Neural progenitor cell (in vitro differentiated cells): ENCODE measurements at regions not wholly inside any gene's neighbourhood (a gene's known extent, or its start where the extent isn't known, plus 50 kb on each side); places are given as distances from the start of the nearest gene placed in this dataset.

Experiments
- DNase-seq: peaks from one replicate; pipeline ENCODE4 v3.0.0-alpha.2; 2016; ENCODE audit warnings: low spot score
- H2AFZ ChIP-seq: fragments of 200-600 bp; sonication (generic); replicated peaks from 2 replicates; pipeline ENCODE4 v1.6.1; 2016; ENCODE audit warnings: antibody characterized with exemption
- H3F3A ChIP-seq: fragments of 200-600 bp; sonication (generic); 2 replicates; pipeline ENCODE4 v1.6.1; 2016; ENCODE audit warnings: antibody characterized with exemption, low read depth
- H3K27ac ChIP-seq: fragments of 200-600 bp; sonication (generic); 2 replicates; pipeline ENCODE4 v1.5.1; 2016; ENCODE audit warnings: mild to moderate bottlenecking
- H3K27me3 ChIP-seq: fragments of 200-600 bp; sonication (generic); 2 replicates; pipeline ENCODE4 v1.6.1; 2016; ENCODE audit warnings: mild to moderate bottlenecking, moderate library complexity
- H3K36me3 ChIP-seq: fragments of 200-600 bp; sonication (generic); 2 replicates; pipeline ENCODE4 v1.5.1; 2016
- H3K4me1 ChIP-seq: fragments of 200-600 bp; sonication (generic); 2 replicates; pipeline ENCODE4 v1.6.1; 2016; ENCODE audit warnings: mixed run types
- H3K4me2 ChIP-seq: fragments of 200-600 bp; sonication (generic); 2 replicates; pipeline ENCODE4 v1.6.1; 2016
- H3K4me3 ChIP-seq: fragments of 200-600 bp; sonication (generic); 2 replicates; pipeline ENCODE4 v1.5.1; 2016
- H3K79me2 ChIP-seq: fragments of 200-600 bp; sonication (generic); 2 replicates; pipeline ENCODE4 v1.6.1; 2016; ENCODE audit warnings: low read depth
- H3K9ac ChIP-seq: fragments of 200-600 bp; sonication (generic); 2 replicates; pipeline ENCODE4 v1.6.1; 2016
- H3K9me3 ChIP-seq: fragments of 200-600 bp; sonication (generic); 2 replicates; pipeline ENCODE4 v1.5.1; 2016; ENCODE audit warnings: low read depth
- H4K20me1 ChIP-seq: fragments of 200-600 bp; sonication (generic); 2 replicates; pipeline ENCODE4 v1.6.1; 2016; ENCODE audit warnings: low read depth
- H3K27ac Mint-ChIP-seq: 3 replicates; pipeline ENCODE4 v1.8.0; 2021; ENCODE audit warnings: mixed read lengths
- H3K27me3 Mint-ChIP-seq: 2 replicates; pipeline ENCODE4 v1.8.0; 2022; ENCODE audit warnings: low read depth, mild to moderate bottlenecking, inconsistent platforms, moderate library complexity, mixed read lengths; ENCODE audit not compliant: insufficient read depth
- H3K36me3 Mint-ChIP-seq: 3 replicates; pipeline ENCODE4 v1.8.0; 2021; ENCODE audit warnings: mixed read lengths
- H3K4me1 Mint-ChIP-seq: 3 replicates; pipeline ENCODE4 v1.8.0; 2021; ENCODE audit warnings: mixed read lengths
- H3K4me3 Mint-ChIP-seq: 3 replicates; pipeline ENCODE4 v1.8.0; 2021; ENCODE audit warnings: mild to moderate bottlenecking, moderate library complexity, mixed read lengths
- H3K9me3 Mint-ChIP-seq: 3 replicates; pipeline ENCODE4 v1.8.0; 2020; ENCODE audit warnings: mixed read lengths
- CTCF ChIP-seq: fragments of 200-600 bp; sonication (generic); IDR thresholded peaks from 2 replicates; pipeline ENCODE4 v1.5.1; 2017; ENCODE audit warnings: antibody characterized with exemption, mild to moderate bottlenecking
- EZH2 ChIP-seq: fragments of 200-600 bp; sonication (generic); IDR thresholded peaks from 2 replicates; pipeline ENCODE4 v1.6.1; 2017; ENCODE audit warnings: antibody characterized with exemption, mild to moderate bottlenecking, moderate library complexity
- EZH2phosphoT487 ChIP-seq: fragments of 200-600 bp; sonication (generic); IDR thresholded peaks from 2 replicates; pipeline ENCODE4 v1.6.1; 2017; ENCODE audit warnings: antibody characterized with exemption

- Histone ChIP-seq H3K27ac (no peak overlapping the region), H2AFZ (no peak overlapping the region), H3K9me3 (no peaks in the 10 kb centered on the region), H3K4me1 (no peaks in the 10 kb centered on the region), H3K36me3 (no peaks in the 10 kb centered on the region), H3K9ac (no peak overlapping the region), H4K20me1 (no peaks in the 10 kb centered on the region), H3F3A (no peaks in the 10 kb centered on the region), H3K4me2 (no peak overlapping the region), H3K27me3 (no peaks in the 10 kb centered on the region), H3K4me3 (no peak overlapping the region), H3K79me2 (no peaks in the 10 kb centered on the region)
- TF ChIP-seq CTCF (no peak), EZH2phosphoT487 (no peak), EZH2 (no peak)
- no peak for DNase-seq
- H3K36me3 Mint-ChIP-seq = no peaks in the 10 kb centered on the region
- H3K4me1 Mint-ChIP-seq = no peaks in the 10 kb centered on the region
- H3K9me3 Mint-ChIP-seq = peaks cover 11% of the 10 kb centered on the region
- H3K4me3 Mint-ChIP-seq = no peak overlapping the region
- peaks cover 2% of the 10 kb centered on the region for H3K27me3 Mint-ChIP-seq
- H3K27ac Mint-ChIP-seq = no peak overlapping the region
Observed at GRCh38 chr17:63019138-63019873, 53.3 kb downstream of the TANC2 start.

- Histone ChIP-seq H3K9me3 (no peaks in the 10 kb centered on the region), H4K20me1 (no peaks in the 10 kb centered on the region), H3K4me3 (no peak overlapping the region), H2AFZ (no peak overlapping the region), H3K27ac (no peak overlapping the region), H3K27me3 (no peaks in the 10 kb centered on the region), H3K36me3 (no peaks in the 10 kb centered on the region), H3F3A (no peaks in the 10 kb centered on the region), H3K79me2 (no peaks in the 10 kb centered on the region), H3K4me1 (no peaks in the 10 kb centered on the region), H3K4me2 (no peak overlapping the region), H3K9ac (no peak overlapping the region)
- Mint-ChIP-seq H3K27me3 (peaks cover 2% of the 10 kb centered on the region), H3K4me3 (no peak overlapping the region), H3K4me1 (no peaks in the 10 kb centered on the region), H3K27ac (no peak overlapping the region), H3K9me3 (peaks cover 11% of the 10 kb centered on the region), H3K36me3 (no peaks in the 10 kb centered on the region)
- no peak for TF ChIP-seq EZH2
- TF ChIP-seq CTCF = no peak
- no peak for TF ChIP-seq EZH2phosphoT487
- DNase-seq = no peak
Observed at GRCh38 chr17:63022567-63022966, 56.5 kb downstream of the TANC2 start.

GRCh38 chr17:63023049-63023448, 57.0 kb downstream of the TANC2 start:
- TF ChIP-seq EZH2 (no peak), CTCF (no peak), EZH2phosphoT487 (no peak)
- no peak for DNase-seq
- Histone ChIP-seq H3K27ac (no peak overlapping the region), H3K79me2 (no peaks in the 10 kb centered on the region), H3K27me3 (no peaks in the 10 kb centered on the region), H3K4me2 (no peak overlapping the region), H3K36me3 (no peaks in the 10 kb centered on the region), H4K20me1 (no peaks in the 10 kb centered on the region), H3K4me1 (no peaks in the 10 kb centered on the region), H3K9ac (no peak overlapping the region), H3K9me3 (no peaks in the 10 kb centered on the region), H3K4me3 (no peak overlapping the region), H2AFZ (no peak overlapping the region), H3F3A (no peaks in the 10 kb centered on the region)
- Mint-ChIP-seq H3K36me3 (no peaks in the 10 kb centered on the region), H3K27me3 (peaks cover 2% of the 10 kb centered on the region), H3K4me1 (no peaks in the 10 kb centered on the region), H3K9me3 (peaks cover 11% of the 10 kb centered on the region), H3K27ac (no peak overlapping the region), H3K4me3 (no peak overlapping the region)
